ENCODE measurements at regions not wholly inside any gene's neighbourhood (a gene's known extent, or its start where the extent isn't known, plus 50 kb on each side); places are given as distances from the start of the nearest gene placed in this dataset.

DNA sequence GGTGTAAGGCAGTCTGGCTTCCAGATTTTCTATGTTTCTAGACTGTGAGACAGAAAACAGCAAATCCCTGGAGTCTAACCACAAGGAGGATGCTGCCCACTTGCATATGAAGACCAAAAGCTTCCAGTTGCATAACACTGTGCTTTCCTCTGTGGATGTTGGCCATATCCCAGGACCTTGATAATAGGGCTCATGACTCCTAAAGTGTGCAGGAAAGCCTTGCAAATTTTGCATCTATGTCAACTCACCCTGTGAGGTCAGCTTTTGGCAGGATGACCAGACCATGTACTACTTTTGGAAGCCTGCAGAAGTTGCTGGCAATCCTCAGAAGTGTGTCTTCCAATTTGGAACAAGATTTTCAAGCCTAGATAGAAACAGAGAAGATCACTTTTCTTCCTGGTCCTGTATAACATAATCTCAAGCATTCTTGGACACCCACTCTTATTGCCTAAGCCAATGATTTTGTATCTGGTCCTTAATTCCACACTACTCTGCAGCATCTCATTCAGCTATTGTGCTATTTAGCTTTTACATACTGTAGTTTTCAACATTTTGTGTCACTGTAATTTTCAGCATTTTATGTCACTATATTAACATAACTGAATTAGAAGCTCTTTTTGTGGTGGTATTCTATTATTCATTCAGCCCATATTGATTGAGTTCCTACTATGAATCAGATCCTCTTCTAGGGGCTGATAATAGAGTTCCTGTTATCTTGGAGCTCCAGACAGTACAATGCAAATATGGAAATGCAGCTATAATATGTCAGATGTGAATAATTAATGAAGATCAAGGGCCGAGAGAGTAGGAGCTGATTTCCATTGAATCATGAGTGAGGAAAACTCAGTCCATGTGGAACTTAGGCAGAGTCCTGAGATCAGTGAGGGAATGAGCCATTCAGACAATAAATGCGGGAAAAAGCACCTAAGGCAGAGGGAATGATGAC is 85.3 kb upstream of the RAB27B start:
- Histone ChIP-seq H3K79me2 (ENCODE audit: insufficient read depth, low read length) (no peaks in the 10 kb centered on the region), H3K27me3 (ENCODE audit: insufficient read depth, low read length) (no peaks in the 10 kb centered on the region), H3K27ac (ENCODE audit: low read depth, low read length, poor library complexity, severe bottlenecking) (no peak overlapping the region), H3K9me2 (ENCODE audit: low read depth, low read length) (no peaks in the 10 kb centered on the region), H3K9me3 (ENCODE audit: low read length) (no peaks in the 10 kb centered on the region), H3K4me2 (ENCODE audit: low read length) (no peak overlapping the region), H3K4me3 (ENCODE audit: low read depth, low read length, poor library complexity, severe bottlenecking) (no peak overlapping the region), H2AFZ (ENCODE audit: low read length) (no peak overlapping the region), H3K4me1 (ENCODE audit: insufficient read depth, low read length, severe bottlenecking) (no peaks in the 10 kb centered on the region), H3K9ac (ENCODE audit: low read length) (no peak overlapping the region), H3F3A (ENCODE audit: insufficient read depth, low read length) (no peaks in the 10 kb centered on the region), H4K20me1 (ENCODE audit: insufficient read depth, low read length) (no peaks in the 10 kb centered on the region), H3K36me3 (ENCODE audit: insufficient read depth, low read length) (no peaks in the 10 kb centered on the region)
- TF ChIP-seq, protein P1, sequence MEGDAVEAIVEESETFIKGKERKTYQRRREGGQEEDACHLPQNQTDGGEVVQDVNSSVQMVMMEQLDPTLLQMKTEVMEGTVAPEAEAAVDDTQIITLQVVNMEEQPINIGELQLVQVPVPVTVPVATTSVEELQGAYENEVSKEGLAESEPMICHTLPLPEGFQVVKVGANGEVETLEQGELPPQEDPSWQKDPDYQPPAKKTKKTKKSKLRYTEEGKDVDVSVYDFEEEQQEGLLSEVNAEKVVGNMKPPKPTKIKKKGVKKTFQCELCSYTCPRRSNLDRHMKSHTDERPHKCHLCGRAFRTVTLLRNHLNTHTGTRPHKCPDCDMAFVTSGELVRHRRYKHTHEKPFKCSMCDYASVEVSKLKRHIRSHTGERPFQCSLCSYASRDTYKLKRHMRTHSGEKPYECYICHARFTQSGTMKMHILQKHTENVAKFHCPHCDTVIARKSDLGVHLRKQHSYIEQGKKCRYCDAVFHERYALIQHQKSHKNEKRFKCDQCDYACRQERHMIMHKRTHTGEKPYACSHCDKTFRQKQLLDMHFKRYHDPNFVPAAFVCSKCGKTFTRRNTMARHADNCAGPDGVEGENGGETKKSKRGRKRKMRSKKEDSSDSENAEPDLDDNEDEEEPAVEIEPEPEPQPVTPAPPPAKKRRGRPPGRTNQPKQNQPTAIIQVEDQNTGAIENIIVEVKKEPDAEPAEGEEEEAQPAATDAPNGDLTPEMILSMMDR (IDR thresholded peaks at IDR 0.05; ENCODE audit: low read length): no peak
- TF ChIP-seq EZH2 (IDR thresholded peaks at IDR 0.05; ENCODE audit: borderline replicate concordance, low read length): no peak

DNA sequence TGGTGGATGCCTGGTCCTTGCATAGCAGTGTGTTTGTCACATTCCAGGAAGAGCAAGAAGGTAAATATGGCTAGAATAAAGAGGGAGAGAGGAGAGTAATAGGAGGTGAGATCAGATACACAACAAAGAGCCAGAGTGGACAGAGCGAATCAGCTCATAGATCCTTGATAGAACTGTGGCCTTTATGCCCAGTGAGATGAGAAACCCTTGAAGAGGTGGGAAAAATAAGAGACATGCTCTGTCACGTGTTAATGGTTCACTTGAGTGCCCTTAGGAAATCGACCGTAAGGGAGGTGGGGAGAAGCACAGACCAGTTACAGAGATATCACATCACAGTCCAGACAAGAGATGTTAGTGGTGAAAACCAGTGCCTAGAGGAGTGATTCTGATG is 84.7 kb upstream of the RAB27B start:
- H4K20me1 ChIP-seq (ENCODE audit: insufficient read depth, low read length): no peaks in the 10 kb centered on the region
- H3K79me2 ChIP-seq (ENCODE audit: insufficient read depth, low read length): no peaks in the 10 kb centered on the region
- no peak overlapping the region for H3K27ac ChIP-seq (ENCODE audit: low read depth, low read length, poor library complexity, severe bottlenecking)
- H3K4me3 ChIP-seq (ENCODE audit: low read depth, low read length, poor library complexity, severe bottlenecking): no peak overlapping the region
- no peak overlapping the region for H3K4me2 ChIP-seq (ENCODE audit: low read length)
- H3F3A ChIP-seq (ENCODE audit: insufficient read depth, low read length): no peaks in the 10 kb centered on the region
- H2AFZ ChIP-seq (ENCODE audit: low read length): no peak overlapping the region
- no peak overlapping the region for H3K9ac ChIP-seq (ENCODE audit: low read length)
- H3K36me3 ChIP-seq (ENCODE audit: insufficient read depth, low read length): no peaks in the 10 kb centered on the region
- H3K9me2 ChIP-seq (ENCODE audit: low read depth, low read length): no peaks in the 10 kb centered on the region
- TF ChIP-seq EZH2 (IDR thresholded peaks at IDR 0.05; ENCODE audit: borderline replicate concordance, low read length): no peak
- TF ChIP-seq, protein P1 (IDR thresholded peaks at IDR 0.05; ENCODE audit: low read length): no peak
- H3K9me3 ChIP-seq (ENCODE audit: low read length): no peaks in the 10 kb centered on the region
- H3K4me1 ChIP-seq (ENCODE audit: insufficient read depth, low read length, severe bottlenecking): no peaks in the 10 kb centered on the region
- H3K27me3 ChIP-seq (ENCODE audit: insufficient read depth, low read length): no peaks in the 10 kb centered on the region

DNA sequence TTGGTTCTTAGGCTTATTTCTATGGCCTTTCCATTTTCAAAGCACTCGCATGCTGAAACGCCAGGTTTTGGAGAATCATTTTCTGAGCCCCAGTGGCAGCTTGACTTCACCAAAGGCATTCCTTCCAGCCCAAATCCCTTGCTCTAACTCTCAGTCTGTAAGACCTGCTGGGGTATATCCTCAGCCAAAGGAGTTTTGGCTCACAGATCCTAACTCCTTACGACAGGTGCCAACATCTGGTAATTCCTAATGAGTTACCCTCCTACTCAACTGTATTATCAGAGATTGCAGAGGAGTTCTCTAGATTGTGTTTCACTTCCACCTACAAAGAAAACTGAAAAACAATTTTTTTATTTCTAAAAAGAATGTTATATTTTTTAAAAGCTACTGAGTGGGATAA is 79.0 kb upstream of the RAB27B start:
- no peaks in the 10 kb centered on the region for H3K9me3 ChIP-seq (ENCODE audit: low read length)
- no peak for TF ChIP-seq EZH2 (IDR thresholded peaks at IDR 0.05; ENCODE audit: borderline replicate concordance, low read length)
- TF ChIP-seq, protein P1 (IDR thresholded peaks at IDR 0.05; ENCODE audit: low read length): no peak
- H3K79me2 ChIP-seq (ENCODE audit: insufficient read depth, low read length): no peaks in the 10 kb centered on the region
- H3K27ac ChIP-seq (ENCODE audit: low read depth, low read length, poor library complexity, severe bottlenecking): no peak overlapping the region
- H3K4me1 ChIP-seq (ENCODE audit: insufficient read depth, low read length, severe bottlenecking): no peaks in the 10 kb centered on the region
- no peaks in the 10 kb centered on the region for H4K20me1 ChIP-seq (ENCODE audit: insufficient read depth, low read length)
- H3K9ac ChIP-seq (ENCODE audit: low read length): no peak overlapping the region
- H3K9me2 ChIP-seq (ENCODE audit: low read depth, low read length): no peaks in the 10 kb centered on the region
- no peak overlapping the region for H3K4me3 ChIP-seq (ENCODE audit: low read depth, low read length, poor library complexity, severe bottlenecking)
- H3K27me3 ChIP-seq (ENCODE audit: insufficient read depth, low read length): no peaks in the 10 kb centered on the region
- no peak overlapping the region for H2AFZ ChIP-seq (ENCODE audit: low read length)
- no peak overlapping the region for H3K4me2 ChIP-seq (ENCODE audit: low read length)
- H3F3A ChIP-seq (ENCODE audit: insufficient read depth, low read length): no peaks in the 10 kb centered on the region
- H3K36me3 ChIP-seq (ENCODE audit: insufficient read depth, low read length): no peaks in the 10 kb centered on the region
